ENCODE measurements at regions not wholly inside any gene's neighbourhood (a gene's known extent, or its start where the extent isn't known, plus 50 kb on each side); places are given as distances from the start of the nearest gene placed in this dataset.

DNA sequence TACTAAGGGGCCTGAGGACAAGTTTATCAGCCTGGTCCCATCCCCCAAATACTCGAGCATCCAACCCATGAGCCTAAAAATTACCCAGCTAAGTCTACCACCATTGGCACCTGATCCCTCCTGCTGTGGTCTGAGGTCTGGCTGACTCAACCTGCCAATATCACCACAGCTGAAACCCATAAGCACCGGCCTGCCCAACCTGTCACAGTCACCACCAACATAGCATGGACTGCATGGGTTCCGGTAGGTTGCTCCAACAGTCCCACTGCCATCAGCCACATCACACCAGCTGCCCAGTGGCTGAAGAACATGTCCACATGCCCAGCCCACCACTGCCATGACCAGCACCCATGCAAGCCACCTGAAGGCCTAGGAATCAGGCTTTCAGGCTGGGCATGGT, 495.0 kb downstream of the PRELID2 start (continued):
- TF ChIP-seq, protein P1, sequence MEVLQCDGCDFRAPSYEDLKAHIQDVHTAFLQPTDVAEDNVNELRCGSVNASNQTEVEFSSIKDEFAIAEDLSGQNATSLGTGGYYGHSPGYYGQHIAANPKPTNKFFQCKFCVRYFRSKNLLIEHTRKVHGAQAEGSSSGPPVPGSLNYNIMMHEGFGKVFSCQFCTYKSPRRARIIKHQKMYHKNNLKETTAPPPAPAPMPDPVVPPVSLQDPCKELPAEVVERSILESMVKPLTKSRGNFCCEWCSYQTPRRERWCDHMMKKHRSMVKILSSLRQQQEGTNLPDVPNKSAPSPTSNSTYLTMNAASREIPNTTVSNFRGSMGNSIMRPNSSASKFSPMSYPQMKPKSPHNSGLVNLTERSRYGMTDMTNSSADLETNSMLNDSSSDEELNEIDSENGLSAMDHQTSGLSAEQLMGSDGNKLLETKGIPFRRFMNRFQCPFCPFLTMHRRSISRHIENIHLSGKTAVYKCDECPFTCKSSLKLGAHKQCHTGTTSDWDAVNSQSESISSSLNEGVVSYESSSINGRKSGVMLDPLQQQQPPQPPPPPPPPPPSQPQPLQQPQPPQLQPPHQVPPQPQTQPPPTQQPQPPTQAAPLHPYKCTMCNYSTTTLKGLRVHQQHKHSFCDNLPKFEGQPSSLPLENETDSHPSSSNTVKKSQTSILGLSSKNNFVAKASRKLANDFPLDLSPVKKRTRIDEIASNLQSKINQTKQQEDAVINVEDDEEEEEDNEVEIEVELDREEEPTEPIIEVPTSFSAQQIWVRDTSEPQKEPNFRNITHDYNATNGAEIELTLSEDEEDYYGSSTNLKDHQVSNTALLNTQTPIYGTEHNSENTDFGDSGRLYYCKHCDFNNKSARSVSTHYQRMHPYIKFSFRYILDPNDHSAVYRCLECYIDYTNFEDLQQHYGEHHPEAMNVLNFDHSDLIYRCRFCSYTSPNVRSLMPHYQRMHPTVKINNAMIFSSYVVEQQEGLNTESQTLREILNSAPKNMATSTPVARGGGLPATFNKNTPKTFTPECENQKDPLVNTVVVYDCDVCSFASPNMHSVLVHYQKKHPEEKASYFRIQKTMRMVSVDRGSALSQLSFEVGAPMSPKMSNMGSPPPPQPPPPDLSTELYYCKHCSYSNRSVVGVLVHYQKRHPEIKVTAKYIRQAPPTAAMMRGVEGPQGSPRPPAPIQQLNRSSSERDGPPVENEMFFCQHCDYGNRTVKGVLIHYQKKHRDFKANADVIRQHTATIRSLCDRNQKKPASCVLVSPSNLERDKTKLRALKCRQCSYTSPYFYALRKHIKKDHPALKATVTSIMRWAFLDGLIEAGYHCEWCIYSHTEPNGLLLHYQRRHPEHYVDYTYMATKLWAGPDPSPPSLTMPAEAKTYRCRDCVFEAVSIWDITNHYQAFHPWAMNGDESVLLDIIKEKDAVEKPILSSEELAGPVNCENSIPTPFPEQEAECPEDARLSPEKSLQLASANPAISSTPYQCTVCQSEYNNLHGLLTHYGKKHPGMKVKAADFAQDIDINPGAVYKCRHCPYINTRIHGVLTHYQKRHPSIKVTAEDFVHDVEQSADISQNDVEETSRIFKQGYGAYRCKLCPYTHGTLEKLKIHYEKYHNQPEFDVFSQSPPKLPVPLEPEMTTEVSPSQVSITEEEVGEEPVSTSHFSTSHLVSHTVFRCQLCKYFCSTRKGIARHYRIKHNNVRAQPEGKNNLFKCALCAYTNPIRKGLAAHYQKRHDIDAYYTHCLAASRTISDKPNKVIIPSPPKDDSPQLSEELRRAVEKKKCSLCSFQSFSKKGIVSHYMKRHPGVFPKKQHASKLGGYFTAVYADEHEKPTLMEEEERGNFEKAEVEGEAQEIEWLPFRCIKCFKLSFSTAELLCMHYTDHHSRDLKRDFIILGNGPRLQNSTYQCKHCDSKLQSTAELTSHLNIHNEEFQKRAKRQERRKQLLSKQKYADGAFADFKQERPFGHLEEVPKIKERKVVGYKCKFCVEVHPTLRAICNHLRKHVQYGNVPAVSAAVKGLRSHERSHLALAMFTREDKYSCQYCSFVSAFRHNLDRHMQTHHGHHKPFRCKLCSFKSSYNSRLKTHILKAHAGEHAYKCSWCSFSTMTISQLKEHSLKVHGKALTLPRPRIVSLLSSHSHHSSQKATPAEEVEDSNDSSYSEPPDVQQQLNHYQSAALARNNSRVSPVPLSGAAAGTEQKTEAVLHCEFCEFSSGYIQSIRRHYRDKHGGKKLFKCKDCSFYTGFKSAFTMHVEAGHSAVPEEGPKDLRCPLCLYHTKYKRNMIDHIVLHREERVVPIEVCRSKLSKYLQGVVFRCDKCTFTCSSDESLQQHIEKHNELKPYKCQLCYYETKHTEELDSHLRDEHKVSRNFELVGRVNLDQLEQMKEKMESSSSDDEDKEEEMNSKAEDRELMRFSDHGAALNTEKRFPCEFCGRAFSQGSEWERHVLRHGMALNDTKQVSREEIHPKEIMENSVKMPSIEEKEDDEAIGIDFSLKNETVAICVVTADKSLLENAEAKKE (CRISPR knock-in tag; IDR thresholded peaks at IDR 0.05), result no peak
- TF ChIP-seq, protein P2, sequence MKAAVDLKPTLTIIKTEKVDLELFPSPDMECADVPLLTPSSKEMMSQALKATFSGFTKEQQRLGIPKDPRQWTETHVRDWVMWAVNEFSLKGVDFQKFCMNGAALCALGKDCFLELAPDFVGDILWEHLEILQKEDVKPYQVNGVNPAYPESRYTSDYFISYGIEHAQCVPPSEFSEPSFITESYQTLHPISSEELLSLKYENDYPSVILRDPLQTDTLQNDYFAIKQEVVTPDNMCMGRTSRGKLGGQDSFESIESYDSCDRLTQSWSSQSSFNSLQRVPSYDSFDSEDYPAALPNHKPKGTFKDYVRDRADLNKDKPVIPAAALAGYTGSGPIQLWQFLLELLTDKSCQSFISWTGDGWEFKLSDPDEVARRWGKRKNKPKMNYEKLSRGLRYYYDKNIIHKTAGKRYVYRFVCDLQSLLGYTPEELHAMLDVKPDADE (IDR thresholded peaks at IDR 0.05), result no peak
- TF ChIP-seq STAT1 (IDR thresholded peaks at IDR 0.05; ENCODE audit: unreplicated experiment), result no peak
- TF ChIP-seq EZH2 (IDR thresholded peaks at IDR 0.05; ENCODE audit: low read depth, unreplicated experiment), result no peak
- TF ChIP-seq POLR2AphosphoS5 (IDR thresholded peaks at IDR 0.05; ENCODE audit: low read depth), result no peak
- TF ChIP-seq EZH2phosphoT487 (IDR thresholded peaks at IDR 0.05; ENCODE audit: unreplicated experiment), result no peak
- TF ChIP-seq NANOG (IDR thresholded peaks at IDR 0.05; ENCODE audit: borderline replicate concordance), result no peak
- TF ChIP-seq ZNF114 (CRISPR knock-in tag; IDR thresholded peaks at IDR 0.05), result no peak
- TF ChIP-seq CREB1 (CRISPR knock-in tag; IDR thresholded peaks at IDR 0.05; ENCODE audit: low read depth), result no peak
- TF ChIP-seq ZNF331 (CRISPR knock-in tag; IDR thresholded peaks at IDR 0.05; ENCODE audit: low read depth), result no peak

Measured in GM23338 (cell line).